Left lobe of liver (tissue), 2 donors: ENCODE measurements at regions not wholly inside any gene's neighbourhood (a gene's known extent, or its start where the extent isn't known, plus 50 kb on each side); places are given as distances from the start of the nearest gene placed in this dataset.

ENCODE experiments used
- ATAC-seq: fragments of 200-7000 bp; cut with Tn5 transposase; one replicate; pipeline ENCODE4 v1.9.1; 2020; ENCODE audit warnings: mild to moderate bottlenecking, moderate library complexity
- DNase-seq: peaks from one replicate; pipeline ENCODE4 v3.0.0-alpha.2; 2020; ENCODE audit warnings: low spot score
- donor health status: DM: no; HTN: no; CAD: no; lungs with moderate emphysema.
- donor health status: DM: no; HTN: yes; CAD: no.

DNA sequence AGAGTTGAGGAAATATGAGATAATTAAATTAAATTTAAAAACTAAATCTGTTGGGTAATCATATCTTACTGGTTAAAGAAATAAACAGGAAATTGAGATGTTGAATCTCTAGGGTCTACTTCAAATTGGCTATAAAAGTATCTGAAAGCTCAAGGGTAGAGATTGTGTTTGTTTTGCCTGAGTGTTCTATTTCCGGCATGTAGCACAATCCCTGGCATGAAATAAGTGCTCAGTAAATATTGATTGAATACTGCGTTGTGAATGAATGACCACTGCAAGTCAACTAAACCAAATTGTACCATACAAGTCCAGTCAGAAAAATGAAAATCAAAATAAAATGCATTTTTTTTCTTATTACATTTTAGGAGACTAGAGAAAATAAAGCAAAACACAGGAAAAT lies 709.8 kb downstream of the EPM2A start:
- DNase-seq (no peak), ATAC-seq (peak; percentile 72)

DNA sequence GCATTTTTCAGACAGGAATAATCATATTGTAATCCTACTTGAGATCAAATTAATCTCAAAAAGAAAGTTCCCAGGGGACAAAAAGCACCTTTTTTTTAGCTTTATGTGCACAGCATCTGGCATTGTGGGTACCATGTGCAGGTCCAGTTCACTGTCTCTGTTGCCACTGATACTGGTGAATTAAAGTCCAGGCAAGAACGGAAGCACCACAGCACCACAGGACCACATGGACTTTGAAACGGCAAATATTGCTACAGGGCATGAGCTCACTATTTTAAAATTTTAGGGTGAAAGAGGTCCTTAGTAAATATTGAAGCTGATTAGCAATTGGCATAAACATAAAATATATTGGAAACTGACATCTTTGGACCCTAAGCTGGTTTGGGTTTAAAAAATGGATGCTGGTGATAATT lies 709.0 kb downstream of the EPM2A start:
- ATAC-seq (peak; percentile 95), DNase-seq (peak; percentile 86)

DNA sequence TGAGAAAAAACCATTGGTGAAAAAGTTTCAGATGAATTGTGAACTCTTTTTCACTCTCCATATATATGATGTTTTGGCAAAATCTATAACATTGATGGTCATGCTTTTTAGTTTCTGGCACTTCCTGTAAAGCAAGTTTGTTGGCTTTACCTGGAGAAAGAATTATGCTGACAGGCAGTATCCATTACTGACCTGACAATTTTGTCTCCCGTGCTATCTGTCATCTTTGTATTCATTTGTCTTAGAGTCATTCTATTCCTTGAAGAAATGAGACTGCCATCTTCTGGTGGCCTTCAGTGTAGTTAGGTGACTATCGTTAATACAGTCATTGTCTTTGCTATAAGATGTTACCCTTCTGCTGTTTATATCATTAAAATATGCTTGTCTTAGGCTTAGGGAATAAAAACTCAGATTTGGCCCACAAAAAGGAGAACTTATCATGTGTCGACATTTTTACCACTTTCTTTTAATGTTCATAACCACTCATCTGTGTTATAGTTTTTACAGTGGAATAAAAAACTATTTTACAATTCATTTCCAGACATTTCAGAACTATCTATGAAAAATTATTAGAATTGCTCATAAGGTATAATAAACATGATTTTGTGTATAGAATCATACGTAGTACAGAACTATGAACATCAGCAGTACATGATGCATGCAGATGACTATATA lies 707.0 kb downstream of the EPM2A start:
- ATAC-seq (peak; percentile 54), DNase-seq (no peak)

DNA sequence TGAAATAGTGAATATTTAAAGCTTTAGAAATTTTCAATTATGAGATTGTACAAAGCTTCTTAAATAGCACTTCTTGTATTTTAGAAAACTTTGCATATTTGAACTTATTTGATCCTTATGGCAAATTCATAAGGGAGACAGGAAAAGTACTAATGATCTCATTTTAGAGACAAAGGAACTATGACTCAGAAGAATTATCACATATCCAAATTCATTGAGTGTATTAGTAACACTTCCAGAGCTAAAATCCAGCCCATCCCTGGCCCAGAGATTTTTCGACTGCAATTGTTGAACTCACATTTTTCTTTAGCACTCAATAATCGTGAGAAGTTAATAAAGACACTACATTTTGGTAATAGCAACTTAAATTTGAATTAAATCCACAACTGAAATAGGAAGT lies 704.3 kb downstream of the EPM2A start:
- no peak for DNase-seq
- no peak for ATAC-seq

DNA sequence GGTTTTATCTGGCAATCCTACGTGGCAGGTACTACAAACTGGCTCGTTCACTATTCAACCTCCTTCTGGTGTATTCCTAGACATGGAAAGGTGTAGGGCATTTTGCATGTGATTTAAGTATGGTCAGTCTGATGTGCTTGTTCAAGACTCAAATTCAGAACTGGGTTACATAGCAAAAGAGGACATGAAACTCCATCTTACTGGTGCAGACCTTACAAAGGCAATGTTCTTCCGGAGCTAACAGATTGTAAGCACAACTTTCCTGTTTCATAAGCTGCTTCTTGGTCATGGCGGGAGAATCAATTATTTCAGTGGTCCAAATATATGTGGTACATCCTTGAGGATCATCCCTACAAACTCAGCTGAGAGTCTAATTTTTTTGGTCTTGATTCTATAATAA lies 703.4 kb downstream of the EPM2A start:
- DNase-seq, result no peak
- no peak for ATAC-seq

DNA sequence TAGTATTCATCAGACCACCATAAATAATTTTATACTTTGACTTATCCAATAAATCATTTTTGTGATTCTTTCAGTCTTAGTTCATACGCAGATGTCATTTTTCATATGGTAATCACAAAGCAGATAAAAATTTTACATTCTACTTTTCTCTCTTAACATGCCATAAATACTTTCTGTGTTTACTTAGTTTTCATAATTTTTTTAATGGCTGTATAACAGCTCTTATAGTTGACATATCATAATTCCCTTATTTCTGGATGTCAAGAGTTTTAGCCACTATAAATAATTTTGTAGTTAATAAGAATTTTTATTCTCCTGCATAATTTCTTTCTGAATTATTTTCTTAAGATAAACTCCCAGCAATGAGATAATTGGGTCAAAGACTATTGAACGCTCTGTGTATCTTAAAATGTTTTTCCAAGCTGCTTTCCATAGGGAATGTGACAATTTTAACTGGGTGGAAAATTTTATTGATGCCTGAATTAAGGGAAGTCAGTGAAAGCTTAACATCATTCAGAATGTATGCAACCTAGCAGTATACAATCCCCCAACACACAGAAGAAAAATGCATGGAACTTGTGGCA lies 702.7 kb downstream of the EPM2A start:
- ATAC-seq (no peak), DNase-seq (no peak)

DNA sequence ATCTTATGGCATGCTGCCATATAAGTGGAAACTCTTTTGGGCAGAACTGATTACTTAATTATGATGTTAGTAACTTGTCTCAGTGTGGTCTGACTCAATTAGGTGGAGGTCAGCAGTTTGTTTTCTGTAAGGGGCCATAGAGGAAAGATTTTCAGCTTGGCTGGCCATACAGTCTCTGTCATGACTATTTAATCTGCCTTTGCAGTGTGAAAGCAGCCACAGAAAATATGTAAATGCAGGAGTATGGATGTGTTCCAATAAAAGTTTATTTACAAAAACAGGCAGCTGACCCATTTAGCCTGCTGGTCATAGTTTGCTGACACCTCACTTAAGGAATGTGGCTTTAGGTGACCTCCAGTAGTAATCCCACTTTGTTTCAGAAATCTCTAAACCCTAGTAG lies 700.7 kb downstream of the EPM2A start:
- no peak for DNase-seq
- no peak for ATAC-seq

DNA sequence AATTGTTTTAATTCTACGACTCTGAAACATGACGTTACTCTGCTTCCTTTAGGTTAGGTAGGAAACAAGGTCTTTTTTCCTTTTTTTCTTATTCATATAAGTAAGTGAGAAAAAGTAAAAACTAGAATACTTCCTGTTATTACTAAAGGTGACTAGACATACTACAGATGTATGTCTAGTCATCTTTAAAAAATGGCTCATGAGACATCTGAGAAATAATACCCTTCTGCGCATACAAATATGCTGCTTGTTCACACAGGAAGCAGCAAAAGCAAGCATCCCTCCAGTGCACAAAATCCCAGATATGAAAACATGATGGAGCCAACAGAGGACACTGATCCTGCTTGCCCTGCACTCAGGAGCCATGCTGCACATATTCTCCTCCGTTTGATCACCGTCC lies 699.1 kb downstream of the EPM2A start:
- no peak for DNase-seq
- no peak for ATAC-seq

DNA sequence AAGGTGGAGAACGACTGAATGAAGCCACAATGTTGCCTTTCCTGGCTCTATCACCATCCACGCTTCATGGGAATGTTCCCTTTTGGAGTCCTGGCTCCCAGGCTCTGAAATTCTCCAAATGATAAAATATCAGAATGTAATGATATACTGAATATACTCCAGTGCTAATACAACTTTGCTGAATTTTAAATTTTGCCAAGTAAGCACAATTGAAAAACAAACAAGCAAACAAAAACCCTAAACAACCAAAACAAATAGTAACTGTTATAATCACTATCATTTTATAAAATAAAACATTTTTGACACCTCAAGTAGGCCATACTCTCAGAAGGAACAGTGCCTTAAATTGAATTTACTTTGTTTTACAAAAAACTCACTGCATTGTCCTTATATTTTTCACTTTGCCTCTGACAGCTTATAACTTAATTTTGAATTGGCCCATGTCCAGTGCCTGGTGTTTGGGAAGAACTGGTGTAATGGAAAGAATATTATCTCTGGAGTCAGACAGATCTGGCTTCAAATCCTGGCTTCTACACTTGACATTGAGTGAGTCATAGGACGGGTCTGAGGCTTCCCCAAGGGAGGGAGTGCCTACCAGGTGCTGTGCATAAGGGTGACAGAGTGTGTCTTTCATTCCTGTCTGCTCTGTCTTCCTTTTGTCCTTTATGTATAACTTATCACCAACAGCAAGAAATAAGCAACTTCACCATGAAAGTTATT lies 698.3 kb downstream of the EPM2A start:
- ATAC-seq, result no peak

DNA sequence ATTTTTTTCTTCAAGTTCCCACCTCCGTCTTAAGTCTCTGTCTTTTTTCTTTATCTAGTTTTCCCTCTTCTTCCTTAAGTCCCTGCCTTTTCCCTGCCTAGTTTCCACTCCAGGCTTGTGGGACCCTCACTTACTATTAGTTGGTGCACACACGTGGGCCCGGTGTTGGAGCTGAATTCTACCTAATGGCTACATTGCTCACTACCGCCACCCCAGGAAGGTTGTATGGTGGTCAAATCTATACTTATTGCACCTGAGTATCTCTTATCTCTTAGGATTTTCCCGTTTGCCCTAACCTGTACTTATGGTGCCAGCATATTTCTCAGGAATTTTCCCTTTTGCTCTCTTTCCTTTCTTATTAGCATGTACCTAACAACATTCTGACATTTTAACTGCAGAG lies 692.8 kb downstream of the EPM2A start:
- ATAC-seq (no peak), DNase-seq (no peak)

More for the DNA sequence above, 698.3 kb downstream of the EPM2A start:
- DNase-seq, result no peak

DNA sequence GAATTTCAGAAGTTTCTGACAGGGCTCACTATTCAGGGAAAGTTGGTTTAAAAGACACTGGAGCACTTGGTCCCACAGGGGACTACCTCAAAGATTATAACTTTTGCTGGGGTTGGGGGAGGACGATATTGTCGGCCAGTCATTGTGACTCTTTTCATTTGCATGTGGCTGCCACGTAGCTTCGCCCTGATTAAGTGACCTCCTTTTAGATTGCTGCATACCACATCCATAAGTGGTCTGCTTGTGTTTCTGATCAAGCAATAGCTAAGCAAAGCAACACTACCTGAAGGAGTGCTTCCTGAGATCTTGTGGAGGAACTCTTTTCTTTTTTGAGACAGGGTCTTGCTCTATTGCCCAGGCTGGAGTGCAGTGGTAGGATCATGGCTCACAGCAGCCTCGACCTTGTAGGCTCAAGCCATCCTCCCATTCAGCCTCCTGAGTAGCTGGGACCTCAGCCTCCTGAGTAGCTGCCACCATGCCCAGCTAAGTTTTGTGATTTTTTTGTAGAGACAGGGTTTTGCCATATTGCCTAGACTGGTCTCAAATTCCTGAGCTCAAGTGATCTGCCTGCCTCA lies 691.3 kb downstream of the EPM2A start:
- ATAC-seq (no peak), DNase-seq (no peak)

DNA sequence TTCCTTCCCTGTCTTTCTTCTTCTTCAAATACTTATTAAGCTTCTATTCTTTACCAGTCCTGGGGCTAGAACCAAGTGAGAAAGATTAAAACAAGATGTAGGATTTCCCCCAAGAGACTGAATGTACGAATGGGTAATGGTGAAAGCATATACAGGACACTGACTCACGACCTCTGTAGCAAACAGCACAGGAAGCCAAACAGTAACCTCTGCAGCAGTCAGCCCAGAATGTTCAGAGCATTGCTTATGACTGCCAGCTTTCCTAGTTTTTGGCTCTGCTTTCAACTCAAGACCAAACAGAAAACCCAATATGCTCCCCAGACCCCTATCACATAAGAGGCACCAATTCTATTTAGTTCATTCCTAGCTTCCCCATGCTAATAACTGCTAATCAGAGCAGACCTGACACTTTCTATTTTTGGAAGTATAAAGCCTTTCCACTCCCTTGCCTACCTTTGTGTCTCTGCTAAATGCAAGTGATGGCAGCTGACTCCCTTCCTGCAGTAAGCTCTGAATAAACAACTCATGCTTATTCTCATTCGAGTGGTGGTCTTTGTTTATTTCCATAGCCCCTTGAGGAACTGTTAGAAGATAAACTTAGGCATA lies 690.6 kb downstream of the EPM2A start:
- ATAC-seq (peak; percentile 97), DNase-seq (no peak)

DNA sequence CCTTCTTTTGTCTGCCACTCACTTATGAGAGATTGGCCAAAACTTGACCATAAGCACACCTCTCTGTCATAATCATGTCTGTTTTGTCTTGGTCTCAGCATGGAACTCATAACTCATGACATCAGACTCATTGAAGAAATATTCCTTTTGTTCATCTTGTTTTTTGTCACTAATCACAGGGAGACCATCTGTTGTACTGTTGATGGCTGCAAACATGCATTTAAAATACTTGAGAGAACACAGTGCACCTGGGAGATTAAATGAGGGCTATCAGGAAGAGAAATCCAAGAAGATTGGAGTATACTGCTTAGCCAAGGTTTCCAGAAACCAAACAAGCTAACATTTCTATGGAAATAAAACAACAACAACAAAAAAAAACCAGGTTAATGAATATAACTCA lies 689.7 kb downstream of the EPM2A start:
- ATAC-seq (no peak), DNase-seq (no peak)

DNA sequence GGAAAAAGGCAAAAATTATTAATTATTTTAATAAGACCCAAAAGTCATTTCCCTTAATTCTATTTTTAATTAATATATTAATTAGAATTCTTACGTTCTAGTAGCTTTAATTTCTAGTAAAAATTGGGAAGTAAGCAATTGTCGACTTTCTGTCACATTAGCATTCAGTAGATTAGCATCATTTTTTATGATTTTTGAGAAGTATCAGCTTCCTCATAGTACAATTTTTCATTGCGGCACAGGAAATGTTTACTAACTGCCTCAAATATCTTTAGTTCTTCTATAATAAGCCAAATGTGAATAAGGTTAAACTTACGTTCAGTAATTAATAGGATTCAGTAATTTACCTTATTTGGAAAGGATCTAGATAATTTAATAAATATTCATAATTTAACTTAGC lies 687.4 kb downstream of the EPM2A start:
- ATAC-seq, result no peak

DNA sequence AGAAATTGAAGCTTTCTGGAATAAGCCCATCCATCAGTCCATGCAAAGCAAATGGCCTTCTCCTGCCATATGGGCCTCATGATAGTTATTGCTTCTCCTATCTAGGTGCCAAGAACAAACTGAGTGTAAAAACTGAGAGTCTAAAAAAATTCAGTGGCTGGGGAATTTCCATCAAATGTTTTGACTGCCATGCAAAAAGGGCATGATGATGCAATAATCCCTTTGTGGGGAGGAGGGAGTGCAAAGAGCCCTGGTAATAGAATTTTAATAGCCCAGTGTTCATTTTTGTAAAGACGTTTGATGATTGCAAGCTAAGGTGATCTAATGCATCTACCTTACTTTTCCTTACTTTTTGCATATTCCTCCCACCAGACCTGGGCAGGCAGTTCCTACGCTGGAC lies 683.7 kb downstream of the EPM2A start:
- DNase-seq, result no peak
- ATAC-seq, result peak; percentile 36

More for the DNA sequence above, 687.4 kb downstream of the EPM2A start:
- DNase-seq, result no peak

DNA sequence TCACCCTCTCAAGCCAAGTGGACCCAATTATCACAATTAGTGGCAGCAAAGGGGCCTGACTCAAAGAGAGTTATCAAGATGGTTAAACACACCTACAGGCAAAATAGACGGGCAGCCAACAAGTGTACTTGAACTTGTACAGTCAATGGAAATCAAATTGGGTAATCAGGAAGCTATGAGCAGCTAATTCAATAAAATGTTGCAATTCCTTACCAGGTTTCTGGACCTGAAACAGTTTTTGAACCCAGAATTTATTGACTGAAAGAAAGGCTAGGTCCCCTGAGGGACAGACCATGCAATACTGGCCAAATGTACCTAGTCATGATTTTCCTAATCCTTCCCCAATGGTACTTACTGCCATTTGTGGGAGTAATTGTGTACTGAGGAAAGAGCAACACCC lies 679.8 kb downstream of the EPM2A start:
- ATAC-seq (peak; percentile 80), DNase-seq (peak; percentile 47)

DNA sequence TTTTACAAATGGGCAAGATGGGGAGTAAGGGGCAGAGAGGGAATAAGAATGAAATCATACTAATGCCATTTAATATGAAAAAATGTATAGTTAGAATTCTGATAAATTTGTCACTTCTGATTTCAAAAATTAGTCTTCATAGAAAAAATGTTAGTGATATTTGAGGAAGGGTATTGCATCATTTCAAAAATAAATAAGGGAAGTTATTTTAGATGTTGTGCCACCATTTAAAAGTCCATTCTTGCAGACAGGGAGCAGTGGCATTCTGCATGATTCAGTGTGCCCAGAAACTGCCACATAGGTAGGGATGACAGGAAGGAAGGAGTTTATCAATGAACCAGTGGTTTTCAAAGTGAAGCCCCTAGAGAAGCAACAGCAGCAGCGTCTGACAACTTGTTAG lies 674.6 kb downstream of the EPM2A start:
- DNase-seq, result no peak
- ATAC-seq, result no peak

DNA sequence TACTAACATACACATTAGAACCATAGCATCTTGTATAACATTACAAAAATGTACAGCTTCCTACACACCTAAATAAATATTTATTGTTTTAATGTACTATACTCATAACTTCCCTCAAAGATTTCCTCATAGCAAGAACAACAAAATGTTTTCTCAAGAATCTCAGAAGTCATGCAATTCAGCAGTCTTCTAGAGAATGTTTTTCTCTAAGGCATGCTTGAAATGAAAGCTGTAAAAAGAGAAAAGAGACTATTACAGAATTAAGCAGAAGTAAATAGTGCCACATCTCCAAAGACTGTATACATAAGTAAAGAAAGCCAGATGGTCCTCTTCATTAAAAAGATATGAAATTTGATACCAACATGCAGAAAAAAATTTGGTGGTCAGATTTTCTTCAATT lies 672.2 kb downstream of the EPM2A start:
- DNase-seq (no peak), ATAC-seq (no peak)

DNA sequence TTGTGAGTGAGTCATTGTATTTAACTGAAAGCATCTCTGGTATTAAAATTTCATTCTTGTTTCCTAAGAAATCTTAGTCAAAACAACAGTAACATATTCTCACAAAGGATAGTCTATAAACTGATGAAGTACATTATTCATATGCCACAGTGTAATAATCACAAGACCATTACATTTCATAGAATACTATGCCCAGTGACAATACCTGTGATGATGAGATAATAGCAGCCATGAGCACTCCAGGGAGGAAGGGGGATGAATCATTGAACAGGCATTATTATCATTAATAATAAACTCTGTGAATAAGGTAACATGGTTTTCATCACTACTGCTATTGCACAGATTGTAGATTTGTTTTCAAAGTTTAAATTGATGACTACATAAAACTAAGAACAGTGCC lies 667.9 kb downstream of the EPM2A start:
- DNase-seq, result no peak
- ATAC-seq, result no peak

DNA sequence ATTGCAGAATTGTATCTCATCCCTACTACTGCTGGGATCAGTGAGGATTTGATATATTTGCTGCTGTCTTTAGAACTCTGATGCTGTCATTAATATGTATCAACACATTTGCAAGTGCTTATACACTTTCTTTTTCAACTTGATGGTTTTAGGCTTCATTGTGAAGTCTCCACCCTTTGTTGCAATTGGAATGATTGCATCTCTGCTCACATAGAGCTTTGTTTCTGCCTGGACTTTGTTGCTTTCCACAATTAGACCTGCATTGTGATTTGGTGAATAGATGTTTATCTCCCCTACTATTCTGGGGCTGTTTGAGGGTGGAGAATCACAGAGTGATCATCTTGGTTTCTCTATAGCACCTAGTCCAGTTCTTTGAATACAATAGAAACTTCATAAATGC lies 666.7 kb downstream of the EPM2A start:
- no peak for ATAC-seq
- no peak for DNase-seq

DNA sequence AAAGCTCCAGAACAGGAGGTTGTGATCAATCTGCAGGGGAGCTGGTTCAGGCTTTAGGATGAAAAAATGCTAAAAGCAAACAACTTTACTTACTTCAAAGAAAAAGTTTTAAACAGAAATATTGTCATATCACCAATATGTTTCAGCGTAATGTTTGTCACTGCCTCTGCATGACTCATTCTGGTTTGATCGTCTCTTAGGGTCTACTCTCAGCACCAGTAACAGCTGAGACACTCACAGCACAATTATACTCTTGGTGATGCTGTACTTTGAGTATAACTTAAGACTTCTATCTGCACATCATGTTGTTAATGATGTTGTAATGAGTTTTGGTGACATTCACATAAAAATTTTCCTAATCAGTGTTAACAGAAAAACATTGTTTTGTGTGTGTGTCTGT lies 665.4 kb downstream of the EPM2A start:
- DNase-seq, result no peak

DNA sequence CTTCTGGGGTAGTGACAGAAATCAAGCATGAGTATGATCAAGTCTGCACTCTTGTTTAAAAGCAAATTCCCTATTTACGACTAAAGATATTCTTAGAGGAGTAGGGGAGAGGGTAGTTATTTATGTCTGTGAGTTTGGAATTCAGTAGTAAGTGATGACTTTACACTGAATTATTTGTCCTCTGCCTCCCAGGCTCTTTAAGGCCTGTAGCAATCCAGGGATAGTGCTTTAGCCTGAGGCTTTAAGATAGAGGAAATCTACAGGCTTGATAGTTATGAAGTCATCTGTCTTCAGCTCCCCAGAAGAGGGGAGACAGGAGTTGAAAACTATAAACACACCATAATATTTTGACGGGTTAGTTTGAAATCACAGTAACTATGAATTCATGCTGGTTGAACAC lies 664.5 kb downstream of the EPM2A start:
- no peak for DNase-seq
- no peak for ATAC-seq

More for the DNA sequence above, 665.4 kb downstream of the EPM2A start:
- ATAC-seq, result no peak
